Stomach (tissue), 4 donors: ENCODE measurements at regions not wholly inside any gene's neighbourhood (a gene's known extent, or its start where the extent isn't known, plus 50 kb on each side); places are given as distances from the start of the nearest gene placed in this dataset.

ENCODE experiments used
- EP300 ChIP-seq: sonication (generic); formaldehyde crosslinking; IDR thresholded peaks from one replicate; pipeline ENCODE4 v1.6.1; 2017; ENCODE audit warnings: antibody characterized with exemption
- POLR2A ChIP-seq, 4 donors: fragments of 450-650 bp; IDR thresholded peaks; one replicate each; pipeline ENCODE4 v1.6.1; 2016; ENCODE audit warnings: antibody characterized with exemption in 4 of 4, control low read depth in 2 of 4, mild to moderate bottlenecking in 1 of 4, moderate library complexity in 1 of 4
- POLR2AphosphoS5 ChIP-seq, 3 donors: sonication (generic); formaldehyde crosslinking; IDR thresholded peaks; one replicate each; pipeline ENCODE4 v1.6.1; 2016; ENCODE audit warnings: antibody characterized with exemption in 3 of 3
- TF ChIP-seq, protein P1 (sequence below), 7 experiments: fragments of 450-650 bp in 4 of 7; fragments of 200-600 bp in 3 of 7; sonication (generic) in 3 of 7; IDR thresholded peaks; one replicate each; pipeline ENCODE4 v1.5.1; 2016 to 2019; ENCODE audit warnings: antibody characterized with exemption in 7 of 7, control low read depth in 2 of 7, mild to moderate bottlenecking in 1 of 7

DNA sequence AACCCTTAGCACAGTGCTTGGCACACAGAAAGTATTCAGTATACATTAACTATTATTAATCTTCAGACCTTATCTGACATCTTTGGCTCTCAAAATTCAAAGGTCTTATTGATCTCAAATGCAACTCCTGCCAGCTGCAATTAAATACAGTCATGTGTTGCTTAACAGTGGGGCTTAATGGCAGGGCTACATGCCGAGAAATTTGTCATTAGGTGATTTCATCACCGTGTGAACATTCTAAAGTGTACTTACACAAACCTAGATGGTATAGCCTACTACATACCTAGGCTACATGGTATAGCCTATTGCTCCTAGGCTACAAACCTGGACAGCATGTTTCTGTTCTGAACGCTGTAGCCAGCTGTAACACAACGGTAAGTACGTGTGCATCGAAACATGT is 156.3 kb upstream of the TMCC3 start:
- no peak for TF ChIP-seq POLR2AphosphoS5 (IDR thresholded peaks at IDR 0.05)
- TF ChIP-seq, protein P1, sequence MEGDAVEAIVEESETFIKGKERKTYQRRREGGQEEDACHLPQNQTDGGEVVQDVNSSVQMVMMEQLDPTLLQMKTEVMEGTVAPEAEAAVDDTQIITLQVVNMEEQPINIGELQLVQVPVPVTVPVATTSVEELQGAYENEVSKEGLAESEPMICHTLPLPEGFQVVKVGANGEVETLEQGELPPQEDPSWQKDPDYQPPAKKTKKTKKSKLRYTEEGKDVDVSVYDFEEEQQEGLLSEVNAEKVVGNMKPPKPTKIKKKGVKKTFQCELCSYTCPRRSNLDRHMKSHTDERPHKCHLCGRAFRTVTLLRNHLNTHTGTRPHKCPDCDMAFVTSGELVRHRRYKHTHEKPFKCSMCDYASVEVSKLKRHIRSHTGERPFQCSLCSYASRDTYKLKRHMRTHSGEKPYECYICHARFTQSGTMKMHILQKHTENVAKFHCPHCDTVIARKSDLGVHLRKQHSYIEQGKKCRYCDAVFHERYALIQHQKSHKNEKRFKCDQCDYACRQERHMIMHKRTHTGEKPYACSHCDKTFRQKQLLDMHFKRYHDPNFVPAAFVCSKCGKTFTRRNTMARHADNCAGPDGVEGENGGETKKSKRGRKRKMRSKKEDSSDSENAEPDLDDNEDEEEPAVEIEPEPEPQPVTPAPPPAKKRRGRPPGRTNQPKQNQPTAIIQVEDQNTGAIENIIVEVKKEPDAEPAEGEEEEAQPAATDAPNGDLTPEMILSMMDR (IDR thresholded peaks at IDR 0.05): no peak
- no peak for TF ChIP-seq POLR2A (IDR thresholded peaks at IDR 0.05)
- no peak for TF ChIP-seq EP300
